Keratinocyte (primary cell): ENCODE measurements at regions not wholly inside any gene's neighbourhood (a gene's known extent, or its start where the extent isn't known, plus 50 kb on each side); places are given as distances from the start of the nearest gene placed in this dataset.

Experiments
- DNase-seq: peaks from one replicate; pipeline ENCODE4 v3.0.0-alpha.2; 2011; ENCODE audit warnings: low read depth, missing footprints, low spot score
- FAIRE-seq: peaks from 2 replicates; lab custom pipeline; 2011; peaks lifted over from hg19 to GRCh38; lab: Jason Lieb, UNC
- H2AFZ ChIP-seq: 2 replicates; pipeline ENCODE4 v1.6.0; 2012; ENCODE audit warnings: low read length, control low read depth, inconsistent platforms; ENCODE audit not compliant: control insufficient read depth
- H3K27ac ChIP-seq: 2 replicates; pipeline ENCODE4 v1.5.1; 2011; ENCODE audit warnings: low read length; ENCODE audit not compliant: control insufficient read depth, insufficient read depth
- H3K27me3 ChIP-seq: 3 replicates; pipeline ENCODE4 v1.6.0; 2011; ENCODE audit warnings: low read length; ENCODE audit not compliant: control insufficient read depth, insufficient read depth; ENCODE audit errors: extremely low read depth
- H3K36me3 ChIP-seq, 2 experiments: 2 replicates in 1 of 2; 3 replicates in 1 of 2; pipeline ENCODE4 v1.5.1; 2011; ENCODE audit warnings: low read length in 2 of 2, mild to moderate bottlenecking in 1 of 2; ENCODE audit not compliant: control insufficient read depth in 2 of 2, insufficient read depth in 2 of 2; ENCODE audit errors: extremely low read depth in 1 of 2
- H3K4me1 ChIP-seq: 3 replicates; pipeline ENCODE4 v1.5.1; 2011; ENCODE audit warnings: low read length; ENCODE audit not compliant: control insufficient read depth, insufficient read depth; ENCODE audit errors: extremely low read depth
- H3K4me2 ChIP-seq: 3 replicates; pipeline ENCODE4 v1.6.0; 2011; ENCODE audit warnings: low read depth, low read length; ENCODE audit not compliant: control insufficient read depth, insufficient read depth; ENCODE audit errors: extremely low read depth
- H3K4me3 ChIP-seq, 3 experiments: fragments of 200-600 bp in 1 of 3; sonication (generic) in 1 of 3; 2 replicates in 2 of 3; 3 replicates in 1 of 3; pipeline ENCODE4 v1.5.1; 2011 to 2016; ENCODE audit warnings: low read length in 3 of 3, mild to moderate bottlenecking in 3 of 3, control low read depth in 2 of 3, inconsistent platforms in 1 of 3, low read depth in 1 of 3, mixed read lengths in 1 of 3, mixed run types in 1 of 3, moderate library complexity in 1 of 3; ENCODE audit not compliant: control insufficient read depth in 2 of 3, insufficient read depth in 2 of 3; ENCODE audit errors: extremely low read depth in 1 of 3
- H3K79me2 ChIP-seq: 2 replicates; pipeline ENCODE4 v1.6.0; 2012; ENCODE audit warnings: low read length; ENCODE audit not compliant: control insufficient read depth, insufficient read depth
- H3K9ac ChIP-seq: 3 replicates; pipeline ENCODE4 v1.6.0; 2011; ENCODE audit warnings: low read length; ENCODE audit not compliant: control insufficient read depth, insufficient read depth; ENCODE audit errors: extremely low read depth
- H3K9me1 ChIP-seq: 3 replicates; pipeline ENCODE4 v1.6.0; 2011; ENCODE audit warnings: low read length; ENCODE audit not compliant: control insufficient read depth, insufficient read depth; ENCODE audit errors: extremely low read depth
- H3K9me3 ChIP-seq: 2 replicates; pipeline ENCODE4 v1.5.1; 2012; ENCODE audit warnings: low read depth, low read length; ENCODE audit not compliant: control insufficient read depth
- H4K20me1 ChIP-seq: 3 replicates; pipeline ENCODE4 v1.6.0; 2011; ENCODE audit warnings: low read length; ENCODE audit not compliant: control insufficient read depth, insufficient read depth; ENCODE audit errors: extremely low read depth
- EZH2 ChIP-seq: IDR thresholded peaks from one replicate; pipeline ENCODE4 v1.6.1; 2012; ENCODE audit warnings: inconsistent platforms, mild to moderate bottlenecking, low read length, moderate library complexity
- dilution Hi-C: fragments of 300-500 bp; cut with MboI; formaldehyde crosslinking; loops from one replicate; pipeline ENCODE4 v1.7.0; 2020; ENCODE audit warnings: low sequenced_read_pairs; ENCODE audit not compliant: extremely low pct_ligation_motif_present
- TF ChIP-seq, protein P1 (sequence below), 3 experiments: IDR thresholded peaks in 1 of 3; conservative IDR thresholded peaks in 1 of 3; optimal IDR thresholded peaks in 1 of 3; 2 replicates in 2 of 3; 3 replicates in 1 of 3; pipeline versions ENCODE3 to v1.5.1; 2011; ENCODE audit warnings: low read length in 3 of 3, mild to moderate bottlenecking in 3 of 3, moderate library complexity in 2 of 3, control low read depth in 1 of 3, inconsistent platforms in 1 of 3; ENCODE audit not compliant: insufficient read depth in 2 of 3; ENCODE audit errors: extremely low read depth in 1 of 3

DNA sequence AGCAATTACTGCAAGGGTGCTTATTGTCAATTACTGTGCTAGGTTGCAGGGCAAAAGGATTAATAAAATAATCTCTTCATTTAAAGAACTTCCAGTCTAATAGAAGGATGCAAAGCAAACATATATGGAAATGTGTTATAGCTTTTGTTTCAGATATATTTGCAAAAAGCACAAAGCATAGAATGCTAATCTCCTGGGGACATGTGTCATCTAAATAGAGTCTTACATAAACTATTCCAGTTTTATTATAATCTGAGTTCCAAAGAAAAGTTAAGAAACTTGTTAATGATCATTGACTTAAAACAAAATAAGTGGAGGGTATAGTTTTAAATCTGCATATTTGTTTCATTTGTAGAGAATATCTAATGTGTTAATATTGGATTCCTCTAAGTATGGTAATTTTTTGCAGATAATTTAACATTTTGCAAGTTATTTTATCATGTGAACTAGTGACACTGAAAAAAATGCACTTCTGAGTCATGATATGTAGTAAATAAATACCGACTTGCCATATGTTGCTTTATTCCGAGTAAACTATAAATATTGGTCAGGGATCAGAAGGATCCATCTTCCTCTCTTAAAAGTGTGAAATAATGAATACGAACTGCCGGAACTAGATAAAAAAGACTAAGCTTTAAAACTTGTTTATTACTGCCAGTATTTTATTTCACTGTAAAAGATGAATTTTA is 231.9 kb upstream of the FAT4 start:
- no peaks in the 10 kb centered on the region for H4K20me1 ChIP-seq
- no peak overlapping the region for H2AFZ ChIP-seq
- dilution Hi-C loops, result no loop called here
- no peak overlapping the region for H3K9ac ChIP-seq
- H3K9me1 ChIP-seq, result no peaks in the 10 kb centered on the region
- H3K4me2 ChIP-seq, result no peak overlapping the region
- H3K27ac ChIP-seq, result no peak overlapping the region
- H3K79me2 ChIP-seq, result no peaks in the 10 kb centered on the region
- no peaks in the 10 kb centered on the region for H3K27me3 ChIP-seq
- peaks cover 2% of the 10 kb centered on the region for H3K4me1 ChIP-seq
- DNase-seq, result no peak
- no peaks in the 10 kb centered on the region for H3K36me3 ChIP-seq
- no peak overlapping the region for H3K4me3 ChIP-seq
- no peak for FAIRE-seq
- TF ChIP-seq, protein P1, sequence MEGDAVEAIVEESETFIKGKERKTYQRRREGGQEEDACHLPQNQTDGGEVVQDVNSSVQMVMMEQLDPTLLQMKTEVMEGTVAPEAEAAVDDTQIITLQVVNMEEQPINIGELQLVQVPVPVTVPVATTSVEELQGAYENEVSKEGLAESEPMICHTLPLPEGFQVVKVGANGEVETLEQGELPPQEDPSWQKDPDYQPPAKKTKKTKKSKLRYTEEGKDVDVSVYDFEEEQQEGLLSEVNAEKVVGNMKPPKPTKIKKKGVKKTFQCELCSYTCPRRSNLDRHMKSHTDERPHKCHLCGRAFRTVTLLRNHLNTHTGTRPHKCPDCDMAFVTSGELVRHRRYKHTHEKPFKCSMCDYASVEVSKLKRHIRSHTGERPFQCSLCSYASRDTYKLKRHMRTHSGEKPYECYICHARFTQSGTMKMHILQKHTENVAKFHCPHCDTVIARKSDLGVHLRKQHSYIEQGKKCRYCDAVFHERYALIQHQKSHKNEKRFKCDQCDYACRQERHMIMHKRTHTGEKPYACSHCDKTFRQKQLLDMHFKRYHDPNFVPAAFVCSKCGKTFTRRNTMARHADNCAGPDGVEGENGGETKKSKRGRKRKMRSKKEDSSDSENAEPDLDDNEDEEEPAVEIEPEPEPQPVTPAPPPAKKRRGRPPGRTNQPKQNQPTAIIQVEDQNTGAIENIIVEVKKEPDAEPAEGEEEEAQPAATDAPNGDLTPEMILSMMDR (optimal IDR thresholded peaks at IDR 0.05 in 1 of 3, IDR thresholded peaks at IDR 0.05 in 1 of 3, conservative IDR thresholded peaks at IDR 0.05 in 1 of 3; ENCODE audit: extremely low read depth in 1 of 3, insufficient read depth in 2 of 3, low read length in 3 of 3), result no peak
- TF ChIP-seq EZH2, result no peak
- no peaks in the 10 kb centered on the region for H3K9me3 ChIP-seq

DNA sequence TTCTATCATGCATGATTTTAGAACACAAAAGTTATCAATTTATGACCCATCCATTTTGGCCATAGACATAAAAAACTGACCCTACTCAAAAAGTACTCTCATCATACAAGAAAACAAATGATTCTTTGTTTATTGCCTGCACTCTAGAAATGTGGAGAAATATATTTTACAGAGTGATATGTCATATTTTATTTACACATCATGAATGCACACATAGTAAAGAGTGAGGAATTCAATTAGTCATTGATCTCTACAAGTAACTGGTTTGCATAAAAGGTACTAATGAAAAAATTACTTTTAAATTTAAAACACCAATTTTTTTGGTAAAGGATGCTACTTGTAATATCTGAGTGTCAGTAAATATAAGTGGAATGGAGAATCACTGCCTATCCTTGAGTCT is 242.5 kb upstream of the FAT4 start:
- H2AFZ ChIP-seq, result no peak overlapping the region
- no peaks in the 10 kb centered on the region for H3K9me1 ChIP-seq
- no peaks in the 10 kb centered on the region for H3K27me3 ChIP-seq
- H3K4me2 ChIP-seq, result no peak overlapping the region
- dilution Hi-C loops, result no loop called here
- TF ChIP-seq, protein P1 (optimal IDR thresholded peaks at IDR 0.05 in 1 of 3, IDR thresholded peaks at IDR 0.05 in 1 of 3, conservative IDR thresholded peaks at IDR 0.05 in 1 of 3; ENCODE audit: extremely low read depth in 1 of 3, insufficient read depth in 2 of 3, low read length in 3 of 3), result no peak
- no peak for TF ChIP-seq EZH2
- no peak overlapping the region for H3K27ac ChIP-seq
- H3K79me2 ChIP-seq, result no peaks in the 10 kb centered on the region
- H3K4me3 ChIP-seq, result no peak overlapping the region
- DNase-seq, result no peak
- H3K4me1 ChIP-seq, result peaks cover 3% of the 10 kb centered on the region
- H4K20me1 ChIP-seq, result no peaks in the 10 kb centered on the region
- no peak overlapping the region for H3K9ac ChIP-seq
- no peaks in the 10 kb centered on the region for H3K36me3 ChIP-seq
- no peak for FAIRE-seq
- no peaks in the 10 kb centered on the region for H3K9me3 ChIP-seq
